Esophagus muscularis mucosa (tissue), 4 donors: ENCODE measurements at regions not wholly inside any gene's neighbourhood (a gene's known extent, or its start where the extent isn't known, plus 50 kb on each side); places are given as distances from the start of the nearest gene placed in this dataset.

Experiments used
- DNase-seq: peaks from one replicate; pipeline ENCODE4 v3.0.0-alpha.2; 2017; ENCODE audit errors: extremely low spot score
- H3K27ac ChIP-seq, 4 donors: fragments of 200-600 bp; sonication (generic); replicated peaks in 1 of 4; 1 replicate in 3 of 4; 2 replicates in 1 of 4; pipeline ENCODE4 v1.5.1; 2016 to 2019; ENCODE audit warnings: mild to moderate bottlenecking in 1 of 4
- H3K27me3 ChIP-seq, 4 donors: fragments of 200-600 bp; sonication (generic); one replicate each; pipeline versions ENCODE4 v1.5.1 to v1.6.0; 2016 to 2019
- H3K36me3 ChIP-seq, 4 donors: fragments of 200-600 bp; sonication (generic); one replicate each; pipeline ENCODE4 v1.5.1; 2016 to 2019
- H3K4me1 ChIP-seq, 4 donors: fragments of 200-600 bp; sonication (generic); one replicate each; pipeline ENCODE4 v1.5.1; 2016 to 2019
- H3K4me3 ChIP-seq, 4 donors: fragments of 200-600 bp; sonication (generic); 1 replicate in 2 of 4; 2 replicates in 2 of 4; pipeline ENCODE4 v1.5.1; 2016 to 2019; ENCODE audit warnings: mild to moderate bottlenecking in 4 of 4, moderate library complexity in 1 of 4
- H3K9me3 ChIP-seq, 4 donors: fragments of 200-600 bp; sonication (generic); 1 replicate in 3 of 4; 2 replicates in 1 of 4; pipeline ENCODE4 v1.5.1; 2016 to 2019
- EP300 ChIP-seq: sonication (generic); formaldehyde crosslinking; IDR thresholded peaks from one replicate; pipeline ENCODE4 v1.6.1; 2017; ENCODE audit warnings: antibody characterized with exemption
- POLR2A ChIP-seq: fragments of 450-650 bp; IDR thresholded peaks from one replicate; pipeline ENCODE4 v1.6.1; 2017; ENCODE audit warnings: antibody characterized with exemption, moderate library complexity, mild to moderate bottlenecking, low read depth
- POLR2AphosphoS5 ChIP-seq, 2 donors: sonication (generic); formaldehyde crosslinking; IDR thresholded peaks; one replicate each; pipeline ENCODE4 v1.6.1; 2017; ENCODE audit warnings: antibody characterized with exemption in 2 of 2
- WGBS: methylation state at CpG from one replicate; pipeline ENCODE4 v1.1.5; 2018; 5-methylcytosine and 5-hydroxymethylcytosine counted together
- intact Hi-C: fragments of 100-400 bp; cut with DNase I; formaldehyde crosslinking; loops from one replicate; pipeline ENCODE4 v1.15.1; 2023
- TF ChIP-seq, protein P1 (sequence below), 3 experiments: fragments of 200-600 bp in 2 of 3; fragments of 450-650 bp in 1 of 3; sonication (generic) in 2 of 3; IDR thresholded peaks; one replicate each; pipeline ENCODE4 v1.5.1; 2017 to 2019; ENCODE audit warnings: antibody characterized with exemption in 3 of 3, mild to moderate bottlenecking in 2 of 3, moderate library complexity in 1 of 3

DNA sequence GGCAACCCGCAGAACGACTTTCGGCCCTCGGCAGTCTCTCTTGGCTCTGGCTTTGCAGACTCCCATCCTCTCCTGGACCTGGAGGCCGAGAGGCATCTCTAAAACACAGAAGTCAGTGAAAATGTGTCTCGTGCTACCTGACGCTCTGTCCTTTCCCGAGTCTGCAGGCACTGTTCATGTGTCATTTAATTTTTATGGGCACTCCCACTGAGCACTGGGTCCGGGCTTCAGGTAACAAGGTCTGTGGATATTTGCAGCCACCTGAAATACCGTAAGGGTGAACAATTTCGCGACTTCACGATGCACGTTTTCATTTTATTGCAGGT lies 96.8 kb downstream of the GLRX3 start:
- WGBS, result 90% methylated on average over 14 of the region's 14 CpGs
- TF ChIP-seq POLR2A (no peak), EP300 (no peak), POLR2AphosphoS5 (IDR thresholded peaks at IDR 0.05) (no peak)
- TF ChIP-seq, protein P1, sequence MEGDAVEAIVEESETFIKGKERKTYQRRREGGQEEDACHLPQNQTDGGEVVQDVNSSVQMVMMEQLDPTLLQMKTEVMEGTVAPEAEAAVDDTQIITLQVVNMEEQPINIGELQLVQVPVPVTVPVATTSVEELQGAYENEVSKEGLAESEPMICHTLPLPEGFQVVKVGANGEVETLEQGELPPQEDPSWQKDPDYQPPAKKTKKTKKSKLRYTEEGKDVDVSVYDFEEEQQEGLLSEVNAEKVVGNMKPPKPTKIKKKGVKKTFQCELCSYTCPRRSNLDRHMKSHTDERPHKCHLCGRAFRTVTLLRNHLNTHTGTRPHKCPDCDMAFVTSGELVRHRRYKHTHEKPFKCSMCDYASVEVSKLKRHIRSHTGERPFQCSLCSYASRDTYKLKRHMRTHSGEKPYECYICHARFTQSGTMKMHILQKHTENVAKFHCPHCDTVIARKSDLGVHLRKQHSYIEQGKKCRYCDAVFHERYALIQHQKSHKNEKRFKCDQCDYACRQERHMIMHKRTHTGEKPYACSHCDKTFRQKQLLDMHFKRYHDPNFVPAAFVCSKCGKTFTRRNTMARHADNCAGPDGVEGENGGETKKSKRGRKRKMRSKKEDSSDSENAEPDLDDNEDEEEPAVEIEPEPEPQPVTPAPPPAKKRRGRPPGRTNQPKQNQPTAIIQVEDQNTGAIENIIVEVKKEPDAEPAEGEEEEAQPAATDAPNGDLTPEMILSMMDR (IDR thresholded peaks at IDR 0.05), result no peak

DNA sequence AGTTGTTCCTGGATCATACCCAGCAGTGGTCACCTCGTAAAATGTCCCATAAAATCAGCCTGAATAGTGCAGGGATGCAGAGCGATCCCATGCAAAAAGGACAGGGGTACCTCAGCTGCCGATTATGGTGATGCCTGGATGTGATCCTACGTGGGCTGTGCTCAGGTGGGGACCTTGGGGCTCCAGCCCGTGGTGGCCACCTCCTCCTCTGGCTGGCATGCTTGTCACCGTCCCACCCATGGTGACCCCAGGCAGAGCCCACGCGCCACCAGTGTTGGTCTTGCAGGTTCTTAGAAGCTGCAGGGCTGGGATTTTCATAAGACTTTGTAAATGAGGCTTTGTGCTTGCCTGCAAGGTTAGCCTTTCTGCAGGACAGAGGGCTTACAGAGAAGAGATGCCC lies 97.2 kb downstream of the GLRX3 start:
- WGBS, result 84% methylated on average over 5 of the region's 8 CpGs
- H3K27ac ChIP-seq, result no peak overlapping the region
- H3K36me3 ChIP-seq, result no peaks in the 10 kb centered on the region
- H3K4me1 ChIP-seq, result no peaks in the 10 kb centered on the region
- TF ChIP-seq POLR2AphosphoS5 (IDR thresholded peaks at IDR 0.05) (no peak), EP300 (no peak), POLR2A (no peak)
- TF ChIP-seq, protein P1 (IDR thresholded peaks at IDR 0.05), result no peak
- H3K27me3 ChIP-seq, result no peaks in the 10 kb centered on the region
- H3K4me3 ChIP-seq, result no peak overlapping the region
- peaks cover 0 to 4% (median under 1%) of the 10 kb centered on the region in 4 donors for H3K9me3 ChIP-seq
- DNase-seq, result no peak
- intact Hi-C loops, result no loop called here

More for the DNA sequence above, 96.8 kb downstream of the GLRX3 start:
- intact Hi-C loops, result no loop called here
- no peak overlapping the region for H3K27ac ChIP-seq
- H3K36me3 ChIP-seq, result no peaks in the 10 kb centered on the region
- H3K27me3 ChIP-seq, result no peaks in the 10 kb centered on the region
- no peaks in the 10 kb centered on the region for H3K4me1 ChIP-seq
- no peak for DNase-seq
- H3K9me3 ChIP-seq, result peaks cover 0 to 6% (median 5%) of the 10 kb centered on the region in 4 donors
- no peak overlapping the region for H3K4me3 ChIP-seq

DNA sequence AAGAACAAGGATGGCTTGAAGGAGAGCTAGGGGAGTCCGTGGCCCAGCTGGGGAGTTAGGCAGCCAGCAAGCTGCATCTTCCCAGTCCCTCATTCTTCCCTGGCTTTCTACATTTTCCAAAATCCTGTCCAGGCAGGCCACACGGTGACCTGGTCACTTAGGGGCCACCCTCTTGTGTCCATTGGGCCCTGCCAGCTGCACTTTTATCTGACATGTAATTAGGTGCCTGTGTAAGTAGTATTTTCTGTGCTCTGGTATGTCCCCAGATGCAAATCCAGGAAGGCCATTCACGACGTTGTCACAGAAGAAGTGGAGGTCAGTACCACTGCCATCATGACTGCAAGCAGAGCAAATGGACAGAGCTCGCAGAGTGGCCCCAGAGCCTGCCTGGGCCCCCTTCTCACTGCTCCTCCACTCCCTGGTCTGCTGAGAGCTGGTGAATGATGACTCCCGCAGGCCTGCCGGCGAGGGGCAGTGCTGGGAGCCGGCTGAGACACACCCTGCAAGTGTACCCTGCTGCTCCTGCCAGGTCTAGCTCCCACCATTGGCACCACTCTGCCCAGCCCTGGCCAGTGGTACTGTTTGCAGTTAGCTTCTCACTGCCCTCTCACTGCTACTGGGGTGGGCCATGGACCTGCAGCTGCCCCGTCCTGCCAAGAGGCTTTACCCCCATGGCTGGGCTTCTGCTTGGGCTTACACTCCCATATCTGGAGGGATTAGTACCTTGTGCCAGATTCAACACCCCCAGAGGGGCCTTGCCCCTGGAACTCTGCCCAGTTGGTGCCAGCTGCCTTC lies 98.2 kb downstream of the GLRX3 start:
- H3K27ac ChIP-seq, result no peak overlapping the region
- no peaks in the 10 kb centered on the region for H3K4me1 ChIP-seq
- no peak for DNase-seq
- no peak overlapping the region for H3K4me3 ChIP-seq
- TF ChIP-seq, protein P1 (IDR thresholded peaks at IDR 0.05), result no peak
- TF ChIP-seq POLR2A, result no peak
- TF ChIP-seq POLR2AphosphoS5 (IDR thresholded peaks at IDR 0.05), result no peak
- no peak for TF ChIP-seq EP300
- 82% methylated on average over 6 of the region's 10 CpGs for WGBS
- H3K9me3 ChIP-seq, result peaks cover 0 to 4% (median 0%) of the 10 kb centered on the region in 4 donors
- intact Hi-C loops, result no loop called here
- H3K36me3 ChIP-seq, result no peaks in the 10 kb centered on the region
- no peaks in the 10 kb centered on the region for H3K27me3 ChIP-seq

DNA sequence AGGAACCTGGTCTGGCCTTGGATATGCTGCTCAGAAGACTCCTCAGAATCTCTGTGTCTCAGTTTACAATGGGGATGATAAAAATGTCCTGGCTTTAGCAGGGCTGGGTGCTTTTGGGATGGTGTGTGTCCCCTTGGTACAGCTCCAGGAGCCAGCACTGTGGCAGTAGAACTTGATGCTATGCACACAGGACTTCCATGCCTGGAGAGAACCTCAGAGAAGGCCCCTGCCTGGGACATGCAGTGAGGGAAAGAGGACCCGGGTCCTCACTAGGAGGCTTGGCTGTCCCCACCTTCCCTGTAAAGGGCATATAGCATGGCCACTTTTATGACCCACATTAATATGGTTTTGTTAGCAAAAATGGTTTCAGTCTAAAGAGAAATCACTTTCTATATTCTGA lies 100.5 kb downstream of the GLRX3 start:
- H3K36me3 ChIP-seq, result no peaks in the 10 kb centered on the region
- peaks cover 0 to 15% (median 7%) of the 10 kb centered on the region in 4 donors for H3K9me3 ChIP-seq
- no peaks in the 10 kb centered on the region for H3K4me1 ChIP-seq
- DNase-seq, result no peak
- 100% methylated on average over 1 of the region's 1 CpG for WGBS
- intact Hi-C loops, result no loop called here
- no peak overlapping the region for H3K4me3 ChIP-seq
- no peaks in the 10 kb centered on the region for H3K27me3 ChIP-seq
- no peak overlapping the region for H3K27ac ChIP-seq
- TF ChIP-seq EP300 (no peak), POLR2A (no peak), POLR2AphosphoS5 (IDR thresholded peaks at IDR 0.05) (no peak)
- TF ChIP-seq, protein P1 (IDR thresholded peaks at IDR 0.05), result no peak

DNA sequence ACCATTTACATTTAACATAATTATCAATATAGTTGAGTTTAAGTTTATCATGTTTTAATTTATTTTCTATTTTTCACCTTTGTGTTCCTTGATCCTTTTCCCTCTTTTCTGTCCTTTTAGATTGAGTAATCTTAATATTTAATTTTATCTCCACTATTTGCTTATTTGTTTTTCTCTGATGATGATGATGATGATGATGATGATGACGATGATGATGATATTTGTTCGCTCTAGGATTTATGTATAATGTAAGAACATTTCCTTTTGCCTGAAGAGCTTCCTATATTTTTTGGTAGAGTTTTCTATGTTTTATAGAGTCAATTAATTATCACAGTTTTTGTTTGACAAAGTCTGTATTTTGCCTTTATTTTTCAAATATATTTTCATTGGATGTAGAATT lies 104.2 kb downstream of the GLRX3 start:
- H3K27ac ChIP-seq, result no peak overlapping the region
- no peaks in the 10 kb centered on the region for H3K27me3 ChIP-seq
- intact Hi-C loops, result no loop called here
- no peak overlapping the region for H3K4me3 ChIP-seq
- H3K4me1 ChIP-seq, result no peaks in the 10 kb centered on the region
- DNase-seq, result no peak
- 94% methylated on average over 2 of the region's 2 CpGs for WGBS
- H3K36me3 ChIP-seq, result no peaks in the 10 kb centered on the region
- peaks cover 0 to 21% (median 7%) of the 10 kb centered on the region in 4 donors for H3K9me3 ChIP-seq
- TF ChIP-seq, protein P1 (IDR thresholded peaks at IDR 0.05), result no peak
- TF ChIP-seq POLR2AphosphoS5 (IDR thresholded peaks at IDR 0.05) (no peak), POLR2A (no peak), EP300 (no peak)
